ENCODE measurements at regions not wholly inside any gene's neighbourhood (a gene's known extent, or its start where the extent isn't known, plus 50 kb on each side); places are given as distances from the start of the nearest gene placed in this dataset.
"Not testable (repeated sequence)": the region's sequence is repeated elsewhere in the genome, so short reads cannot be mapped to it uniquely, and the experiment has no call there.

- DNase-seq = no peak
Observed at GRCh38 chr14:26293909-26294308, 303.9 kb downstream of the NOVA1 start.

- DNase-seq = peak in 1 of 2 experiments; percentile 17
Observed at GRCh38 chr14:26289891-26290486, 307.8 kb downstream of the NOVA1 start.

DNA sequence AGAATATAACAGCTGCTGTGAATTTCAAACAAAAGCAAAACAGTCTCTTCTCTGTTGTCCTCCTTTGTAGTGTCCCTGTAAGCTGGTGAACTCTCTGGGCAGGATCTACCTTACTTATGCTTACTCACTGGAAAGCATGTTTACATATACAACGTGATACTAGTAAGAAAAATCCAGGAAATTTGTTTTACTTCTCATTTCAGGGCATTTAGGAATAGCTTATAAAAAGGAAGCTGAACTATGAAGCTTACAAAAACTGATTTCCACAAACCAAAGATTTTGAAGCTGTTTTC is 311.0 kb downstream of the NOVA1 start:
- no peak for DNase-seq

- no peak for DNase-seq
Observed at GRCh38 chr14:26286081-26286912, 311.5 kb downstream of the NOVA1 start.

DNA sequence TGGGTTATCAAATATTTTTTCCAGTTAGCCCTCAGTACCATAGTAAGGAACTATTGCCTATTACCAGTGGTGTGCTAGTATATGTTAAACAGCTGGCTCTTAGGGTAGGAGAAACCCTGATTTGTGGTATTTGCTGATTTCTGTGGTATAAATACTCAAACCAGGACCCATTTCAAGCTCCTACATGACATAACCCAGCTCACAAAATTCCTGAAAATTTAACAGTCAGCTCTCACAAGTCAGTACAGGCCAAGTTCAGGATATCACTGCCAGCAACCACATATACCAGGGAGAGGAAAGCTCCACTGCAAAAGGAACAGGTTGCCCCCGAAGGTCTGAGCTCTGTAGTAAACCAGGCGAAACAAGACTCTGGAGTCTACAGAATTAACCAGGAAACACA is 315.3 kb downstream of the NOVA1 start:
- no peak for DNase-seq

GRCh38 chr14:26282011-26282410 is 315.8 kb downstream of the NOVA1 start:
- DNase-seq = not testable (repeated sequence)

DNA sequence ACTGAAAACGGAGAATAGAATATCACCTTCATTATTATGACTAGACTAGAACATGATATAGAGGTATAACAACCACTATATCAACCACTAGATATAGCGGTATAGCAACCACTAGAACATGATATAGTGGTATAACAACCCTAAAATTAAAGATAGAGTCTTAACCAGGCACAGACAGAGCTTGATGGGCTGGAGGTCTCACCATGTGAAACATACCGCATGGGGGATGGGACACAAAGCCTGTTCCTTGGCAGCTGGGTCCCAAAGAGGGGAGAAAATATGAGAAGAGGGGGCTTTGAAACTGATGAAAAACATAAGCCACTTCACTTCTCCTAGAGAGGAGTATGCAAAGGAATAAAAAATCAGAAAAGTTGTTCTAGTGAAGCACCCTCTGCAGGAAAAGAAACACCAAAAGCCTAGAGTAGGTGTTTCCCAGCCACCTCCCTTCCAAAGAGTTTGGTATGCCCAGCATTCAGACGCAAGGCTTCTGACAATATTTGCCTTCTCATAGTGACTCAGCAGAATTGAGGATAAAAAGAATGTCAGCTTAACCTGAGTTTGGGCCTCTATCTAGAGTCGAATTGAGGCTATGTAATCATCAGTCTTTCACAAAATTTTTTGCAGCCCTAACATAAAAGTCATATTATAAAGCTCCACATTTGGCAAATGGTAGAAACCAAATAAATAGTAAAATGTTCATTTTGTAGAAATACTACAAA is 316.4 kb downstream of the NOVA1 start:
- no peak for DNase-seq

DNA sequence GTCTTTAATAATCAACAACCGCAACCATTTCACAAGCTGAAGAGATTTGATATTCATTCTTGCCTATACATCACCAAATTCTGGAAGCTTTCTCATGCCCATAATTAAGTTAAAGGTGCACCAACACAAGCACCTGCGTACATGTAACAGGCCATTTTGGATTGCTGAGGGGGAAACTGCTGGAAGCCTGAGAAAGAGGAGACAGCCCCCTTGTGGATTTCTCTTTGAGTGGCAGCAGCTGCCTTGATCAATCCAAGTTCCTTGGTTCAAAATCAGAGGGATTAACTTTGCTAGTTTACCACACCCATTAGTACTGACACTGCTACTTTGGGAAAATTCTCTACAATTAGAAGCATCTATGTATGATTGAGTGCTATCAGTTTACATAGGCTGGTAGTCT is 321.1 kb downstream of the NOVA1 start:
- peak in 1 of 2 experiments; percentile 75 for DNase-seq

GRCh38 chr14:26265170-26265685 is 332.6 kb downstream of the NOVA1 start:
- DNase-seq = no peak

- DNase-seq = no peak
Observed at GRCh38 chr14:26261368-26262122, 336.3 kb downstream of the NOVA1 start.

DNA sequence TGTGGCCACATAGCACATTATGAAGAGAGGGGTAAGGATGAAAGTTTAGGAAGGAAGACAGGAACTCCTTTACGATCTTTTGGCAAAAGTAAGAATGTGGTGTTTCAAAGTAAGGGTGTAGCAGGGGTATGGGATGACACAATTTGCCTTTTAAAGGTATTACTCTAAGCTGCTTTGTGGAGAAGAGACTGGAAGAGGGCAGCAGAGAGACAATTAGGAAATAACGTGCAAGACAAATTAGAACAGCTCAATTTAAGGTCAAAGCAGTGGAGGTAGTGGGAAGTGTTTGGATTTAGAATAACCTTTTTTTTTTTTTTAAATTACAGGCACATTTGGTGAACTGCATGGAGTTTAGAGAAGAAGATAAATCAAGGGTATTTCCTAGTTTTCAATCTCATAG is 342.6 kb downstream of the NOVA1 start:
- peak; percentile 3 to 10 for DNase-seq

- DNase-seq = no peak
Observed at GRCh38 chr14:26252176-26252575, 345.7 kb downstream of the NOVA1 start.

GRCh38 chr14:26233118-26233517 is 364.7 kb downstream of the NOVA1 start:
- DNase-seq = no peak

GRCh38 chr14:26218861-26219260 is 379.0 kb downstream of the NOVA1 start:
- DNase-seq = peak in 1 of 2 experiments; percentile 60

GRCh38 chr14:26217778-26218177 is 380.1 kb downstream of the NOVA1 start:
- DNase-seq = peak in 1 of 2 experiments; percentile 20

DNA sequence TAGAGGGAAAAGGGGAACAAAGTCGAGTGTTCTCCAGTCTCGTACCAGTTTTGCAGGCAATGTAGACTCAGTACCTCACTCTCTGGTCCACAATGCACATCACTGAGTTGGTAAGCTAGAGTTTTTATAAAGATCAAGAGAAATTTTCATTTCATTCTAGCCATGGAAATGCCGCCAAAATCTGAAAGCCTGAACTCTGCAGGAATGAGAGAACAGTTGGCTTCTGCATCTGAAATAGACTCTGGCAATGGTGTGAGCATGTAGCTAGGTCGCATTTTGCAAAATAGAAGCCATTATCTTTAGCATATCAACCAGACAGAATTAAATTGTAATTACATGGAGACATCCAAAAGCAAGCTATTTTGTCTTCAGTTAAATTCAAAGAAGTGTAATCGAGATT is 381.0 kb downstream of the NOVA1 start:
- DNase-seq = peak in 1 of 2 experiments; percentile 48

DNA sequence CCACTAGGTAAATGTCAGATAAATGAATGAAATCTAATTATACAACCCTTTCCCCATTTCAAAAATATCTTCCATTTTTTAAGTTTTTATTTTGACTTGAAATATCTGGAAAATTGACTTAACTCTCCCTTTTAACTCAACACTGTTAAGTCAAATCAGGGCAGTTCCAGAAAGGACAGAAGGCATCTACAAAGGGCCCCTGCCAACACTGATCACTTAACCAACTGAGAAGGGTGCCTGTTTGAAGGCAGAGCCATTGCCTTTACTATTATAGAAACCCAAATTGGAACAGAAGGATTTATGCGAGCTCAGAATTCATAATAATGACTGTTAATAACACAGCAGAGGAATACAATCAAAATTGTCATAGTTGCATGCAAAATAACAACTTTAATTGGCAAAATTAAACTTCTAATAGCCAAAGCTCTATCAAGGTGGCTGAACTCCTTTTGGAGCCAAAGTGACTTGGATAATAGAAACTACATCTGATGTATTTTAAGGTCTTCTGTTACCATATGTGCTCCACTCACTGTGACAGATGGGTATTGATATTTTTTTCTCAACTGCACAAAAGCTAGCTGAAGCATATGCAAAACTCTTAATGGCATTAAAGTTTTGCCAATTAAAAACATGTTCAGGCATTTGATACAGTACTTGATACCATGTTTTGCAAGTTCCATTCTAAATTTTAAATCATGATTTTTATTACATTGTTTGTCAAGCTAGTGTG is 383.8 kb downstream of the NOVA1 start:
- DNase-seq = peak; percentile 47 to 89

GRCh38 chr14:26209699-26210098 is 388.1 kb downstream of the NOVA1 start:
- DNase-seq = no peak

DNA sequence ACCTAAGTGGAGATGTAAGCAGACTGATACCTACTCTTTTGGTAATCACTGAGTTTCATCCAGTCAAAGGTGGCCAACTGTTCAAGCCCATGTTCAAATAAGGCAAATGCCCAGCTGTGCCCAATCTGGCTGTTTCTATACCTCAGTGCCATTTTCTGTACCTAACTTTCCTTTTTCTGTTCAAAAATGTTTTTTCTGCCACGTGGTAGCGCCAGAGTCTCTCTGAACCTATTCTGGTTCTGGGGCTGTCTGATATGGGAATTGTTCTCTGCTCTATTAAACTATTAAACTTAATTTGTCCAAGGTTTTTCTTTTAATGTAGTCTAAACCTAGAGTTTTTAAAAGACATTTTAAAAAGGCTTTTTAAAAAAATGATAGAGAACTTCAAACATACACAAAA is 391.2 kb downstream of the NOVA1 start:
- DNase-seq = peak; percentile 39 to 66

- peak; percentile 76 to 96 for DNase-seq
Observed at GRCh38 chr14:26204728-26205479, 392.9 kb downstream of the NOVA1 start.

GRCh38 chr14:26204366-26204727 is 393.5 kb downstream of the NOVA1 start:
- peak in 1 of 2 experiments; percentile 62 for DNase-seq

DNA sequence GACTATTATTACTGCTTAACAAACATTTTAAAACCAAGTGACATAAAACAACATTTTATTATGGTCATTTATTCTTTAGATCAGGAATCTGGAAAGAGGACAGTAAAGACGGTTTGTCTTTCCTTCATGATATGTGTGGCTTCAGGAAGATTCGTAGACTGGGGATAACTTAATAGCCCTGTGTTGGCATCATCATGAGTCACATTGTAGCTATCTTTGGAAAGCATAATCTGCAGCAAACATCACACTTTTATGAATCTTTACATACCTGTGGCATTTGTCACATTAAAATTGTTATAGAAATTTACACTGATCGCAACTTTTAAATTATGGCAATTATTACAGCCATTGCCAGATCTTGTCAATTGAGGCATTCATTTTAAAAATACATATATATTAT is 397.1 kb downstream of the NOVA1 start:
- DNase-seq = no peak

All from NCI-H446 (cell line).